OCI-LY1 (cell line): ENCODE measurements at regions not wholly inside any gene's neighbourhood (a gene's known extent, or its start where the extent isn't known, plus 50 kb on each side); places are given as distances from the start of the nearest gene placed in this dataset.

ENCODE experiments used
- H2AFZ ChIP-seq: fragments of 200-600 bp; sonication (generic), shearing (Covaris generic); 2 replicates; pipeline ENCODE4 v1.6.0; 2014; ENCODE audit warnings: antibody characterized with exemption, mild to moderate bottlenecking, low read length
- H3F3A ChIP-seq: fragments of 200-600 bp; sonication (generic), shearing (Covaris generic); 2 replicates; pipeline ENCODE4 v1.6.0; 2014; ENCODE audit warnings: mild to moderate bottlenecking, antibody characterized with exemption, low read length, moderate library complexity; ENCODE audit not compliant: insufficient read depth
- H3K27ac ChIP-seq: fragments of 200-600 bp; sonication (generic); 2 replicates; pipeline ENCODE4 v1.5.1; 2014; ENCODE audit warnings: low read length, mixed run types, mild to moderate bottlenecking, low read depth; ENCODE audit not compliant: poor library complexity, severe bottlenecking
- H3K27me3 ChIP-seq: fragments of 200-600 bp; sonication (generic); 2 replicates; pipeline ENCODE4 v1.6.0; 2014; ENCODE audit warnings: antibody characterized with exemption, mild to moderate bottlenecking, low read length, moderate library complexity; ENCODE audit not compliant: insufficient read depth
- H3K36me3 ChIP-seq: fragments of 200-600 bp; sonication (generic); 2 replicates; pipeline ENCODE4 v1.6.1; 2014; ENCODE audit warnings: mild to moderate bottlenecking, antibody characterized with exemption, low read length, moderate library complexity, mixed read lengths; ENCODE audit not compliant: insufficient read depth
- H3K4me1 ChIP-seq: fragments of 200-600 bp; sonication (generic); 2 replicates; pipeline ENCODE4 v1.5.1; 2014; ENCODE audit warnings: mild to moderate bottlenecking, low read length, moderate library complexity; ENCODE audit not compliant: insufficient read depth, severe bottlenecking
- H3K4me2 ChIP-seq: fragments of 200-600 bp; sonication (generic), shearing (Covaris generic); 2 replicates; pipeline ENCODE4 v1.6.1; 2014; ENCODE audit warnings: low read length
- H3K4me3 ChIP-seq: fragments of 200-600 bp; sonication (generic); 2 replicates; pipeline ENCODE4 v1.5.1; 2014; ENCODE audit warnings: low read length, low read depth, mild to moderate bottlenecking, mixed read lengths; ENCODE audit not compliant: poor library complexity, severe bottlenecking
- H3K79me2 ChIP-seq: fragments of 200-600 bp; shearing (Covaris generic); 2 replicates; pipeline ENCODE4 v1.6.1; 2016; ENCODE audit warnings: mixed run types, low read length, mixed read lengths; ENCODE audit not compliant: insufficient read depth
- H3K9ac ChIP-seq: fragments of 200-600 bp; sonication (generic), shearing (Covaris generic); 2 replicates; pipeline ENCODE4 v1.6.1; 2014; ENCODE audit warnings: mild to moderate bottlenecking, low read length, mixed read lengths
- H3K9me2 ChIP-seq: fragments of 200-600 bp; sonication (generic), shearing (Covaris generic); 2 replicates; pipeline ENCODE4 v1.6.1; 2014; ENCODE audit warnings: low read depth, mild to moderate bottlenecking, low read length, mixed read lengths
- H3K9me3 ChIP-seq: fragments of 200-600 bp; shearing (Covaris generic); 2 replicates; pipeline ENCODE4 v1.6.1; 2014; ENCODE audit warnings: low read length, mixed read lengths
- H4K20me1 ChIP-seq: fragments of 200-600 bp; sonication (generic), shearing (Covaris generic); 2 replicates; pipeline ENCODE4 v1.6.0; 2016; ENCODE audit warnings: mild to moderate bottlenecking, low read length; ENCODE audit not compliant: insufficient read depth
- EZH2 ChIP-seq: fragments of 200-600 bp; sonication (generic), shearing (Covaris generic); IDR thresholded peaks from 2 replicates; pipeline ENCODE4 v1.8.0; 2017; ENCODE audit warnings: borderline replicate concordance, mixed run types, mild to moderate bottlenecking, antibody characterized with exemption, low read length, moderate library complexity, mixed read lengths
- TF ChIP-seq, protein P1 (sequence below): fragments of 200-600 bp; sonication (generic), shearing (Covaris generic); IDR thresholded peaks from 2 replicates; pipeline ENCODE4 v1.5.1; 2017; ENCODE audit warnings: mild to moderate bottlenecking, antibody characterized with exemption, low read length, moderate library complexity, mixed read lengths

DNA sequence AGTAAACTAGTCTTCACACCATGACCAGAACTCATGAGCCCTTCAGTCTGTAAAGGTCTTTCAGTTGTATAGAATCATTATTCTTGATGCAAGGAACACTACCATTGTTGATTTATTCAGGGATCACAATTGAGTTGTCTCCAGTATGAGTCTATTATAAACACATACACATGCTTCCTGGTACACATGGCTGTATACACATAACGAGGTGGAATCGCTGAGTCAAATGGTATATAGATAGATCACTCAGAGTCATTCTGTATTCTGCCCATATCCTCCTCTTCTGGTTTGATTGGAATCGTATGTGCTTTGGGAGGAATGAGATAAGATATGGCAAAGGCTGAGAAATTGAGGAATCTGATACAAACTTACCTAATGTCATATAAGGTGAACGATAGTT, 216.0 kb downstream of the UBE2E3 start:
- TF ChIP-seq, protein P1, sequence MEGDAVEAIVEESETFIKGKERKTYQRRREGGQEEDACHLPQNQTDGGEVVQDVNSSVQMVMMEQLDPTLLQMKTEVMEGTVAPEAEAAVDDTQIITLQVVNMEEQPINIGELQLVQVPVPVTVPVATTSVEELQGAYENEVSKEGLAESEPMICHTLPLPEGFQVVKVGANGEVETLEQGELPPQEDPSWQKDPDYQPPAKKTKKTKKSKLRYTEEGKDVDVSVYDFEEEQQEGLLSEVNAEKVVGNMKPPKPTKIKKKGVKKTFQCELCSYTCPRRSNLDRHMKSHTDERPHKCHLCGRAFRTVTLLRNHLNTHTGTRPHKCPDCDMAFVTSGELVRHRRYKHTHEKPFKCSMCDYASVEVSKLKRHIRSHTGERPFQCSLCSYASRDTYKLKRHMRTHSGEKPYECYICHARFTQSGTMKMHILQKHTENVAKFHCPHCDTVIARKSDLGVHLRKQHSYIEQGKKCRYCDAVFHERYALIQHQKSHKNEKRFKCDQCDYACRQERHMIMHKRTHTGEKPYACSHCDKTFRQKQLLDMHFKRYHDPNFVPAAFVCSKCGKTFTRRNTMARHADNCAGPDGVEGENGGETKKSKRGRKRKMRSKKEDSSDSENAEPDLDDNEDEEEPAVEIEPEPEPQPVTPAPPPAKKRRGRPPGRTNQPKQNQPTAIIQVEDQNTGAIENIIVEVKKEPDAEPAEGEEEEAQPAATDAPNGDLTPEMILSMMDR = no peak
- TF ChIP-seq EZH2 = no peak
- no peaks in the 10 kb centered on the region for H3K9me3 ChIP-seq
- H3K4me1 ChIP-seq = no peaks in the 10 kb centered on the region
- no peaks in the 10 kb centered on the region for H3K27me3 ChIP-seq
- no peaks in the 10 kb centered on the region for H3K79me2 ChIP-seq
- H3K27ac ChIP-seq = no peak overlapping the region
- no peaks in the 10 kb centered on the region for H3F3A ChIP-seq
- H3K4me3 ChIP-seq = no peak overlapping the region
- no peaks in the 10 kb centered on the region for H3K36me3 ChIP-seq
- no peak overlapping the region for H2AFZ ChIP-seq
- no peaks in the 10 kb centered on the region for H3K9me2 ChIP-seq
- H3K4me2 ChIP-seq = no peak overlapping the region
- H3K9ac ChIP-seq = no peak overlapping the region
- no peaks in the 10 kb centered on the region for H4K20me1 ChIP-seq

DNA sequence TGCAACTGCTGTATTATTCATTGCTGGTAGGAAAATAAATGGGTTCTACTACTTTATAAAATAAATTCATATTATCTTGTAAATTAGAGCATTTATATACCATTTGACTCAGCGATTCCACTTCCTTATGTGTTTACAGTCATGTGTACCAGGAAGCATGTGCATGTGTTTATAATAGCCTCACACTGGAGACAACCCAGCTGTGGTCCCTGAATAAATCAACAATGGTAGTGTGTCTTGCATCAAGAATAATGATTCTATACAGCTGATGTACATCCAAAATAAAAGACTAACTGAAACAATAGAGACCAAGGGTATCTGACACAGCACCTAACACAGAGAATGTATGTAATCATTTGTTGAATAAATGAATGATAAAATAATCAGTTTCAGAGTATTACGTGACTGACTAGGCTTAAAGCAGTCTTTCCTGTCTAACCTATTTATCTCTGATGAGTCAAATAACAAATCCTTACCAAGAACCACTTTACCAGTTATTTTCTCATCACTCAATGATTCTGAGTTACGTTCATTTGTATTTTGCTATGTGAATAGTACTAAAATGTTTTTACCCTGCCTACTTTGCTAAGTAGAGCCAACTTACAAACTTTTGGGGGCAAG, 216.8 kb downstream of the UBE2E3 start:
- Histone ChIP-seq H3K9me2 (no peaks in the 10 kb centered on the region), H3F3A (no peaks in the 10 kb centered on the region), H3K9ac (no peak overlapping the region), H3K4me2 (no peak overlapping the region), H3K4me1 (no peaks in the 10 kb centered on the region), H4K20me1 (no peaks in the 10 kb centered on the region), H3K4me3 (no peak overlapping the region), H3K27ac (no peak overlapping the region), H3K36me3 (no peaks in the 10 kb centered on the region), H2AFZ (peak overlapping the region; percentile 81), H3K79me2 (no peaks in the 10 kb centered on the region), H3K27me3 (no peaks in the 10 kb centered on the region), H3K9me3 (no peaks in the 10 kb centered on the region)
- no peak for TF ChIP-seq EZH2
- TF ChIP-seq, protein P1 = no peak

DNA sequence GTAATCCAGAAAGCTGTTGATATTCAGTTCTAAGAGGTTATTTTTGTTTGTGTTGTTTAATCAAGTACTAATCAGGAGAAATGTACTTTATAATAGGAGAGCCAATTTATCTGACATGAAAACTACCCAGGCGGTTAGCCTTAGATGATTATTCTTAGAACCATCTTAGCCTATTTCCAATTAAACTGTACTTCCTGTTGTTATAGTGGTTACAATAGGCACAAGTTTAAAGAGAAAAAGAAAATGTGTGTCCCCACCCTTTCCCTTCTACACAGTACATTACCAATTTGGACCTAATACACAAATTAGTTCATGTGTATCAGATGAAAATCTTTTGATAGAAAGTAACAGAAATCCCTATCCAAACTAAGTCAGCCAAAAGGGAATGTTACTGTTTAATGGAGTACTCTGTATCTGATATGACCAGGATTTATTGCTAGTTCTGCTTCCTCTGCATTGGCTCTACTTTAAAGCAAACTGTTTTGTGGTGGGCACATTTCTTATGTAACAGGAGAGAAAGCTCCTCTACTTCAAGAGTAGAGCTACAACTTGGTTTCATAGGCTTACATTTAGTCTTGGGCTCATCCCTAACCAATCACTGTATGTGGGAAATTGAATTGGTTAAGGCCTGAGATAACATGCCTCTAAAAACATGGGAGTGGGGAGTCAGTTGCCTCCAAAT, 217.9 kb downstream of the UBE2E3 start:
- H3F3A ChIP-seq = no peaks in the 10 kb centered on the region
- H3K4me2 ChIP-seq = no peak overlapping the region
- H3K27me3 ChIP-seq = no peaks in the 10 kb centered on the region
- no peaks in the 10 kb centered on the region for H3K4me1 ChIP-seq
- H3K27ac ChIP-seq = no peak overlapping the region
- H2AFZ ChIP-seq = no peak overlapping the region
- no peaks in the 10 kb centered on the region for H3K9me3 ChIP-seq
- H3K9ac ChIP-seq = no peak overlapping the region
- no peaks in the 10 kb centered on the region for H3K79me2 ChIP-seq
- H4K20me1 ChIP-seq = no peaks in the 10 kb centered on the region
- no peaks in the 10 kb centered on the region for H3K36me3 ChIP-seq
- TF ChIP-seq, protein P1 = no peak
- no peak for TF ChIP-seq EZH2
- H3K4me3 ChIP-seq = no peak overlapping the region
- no peaks in the 10 kb centered on the region for H3K9me2 ChIP-seq
